ENCODE measurements at regions not wholly inside any gene's neighbourhood (a gene's known extent, or its start where the extent isn't known, plus 50 kb on each side); places are given as distances from the start of the nearest gene placed in this dataset.

DNA sequence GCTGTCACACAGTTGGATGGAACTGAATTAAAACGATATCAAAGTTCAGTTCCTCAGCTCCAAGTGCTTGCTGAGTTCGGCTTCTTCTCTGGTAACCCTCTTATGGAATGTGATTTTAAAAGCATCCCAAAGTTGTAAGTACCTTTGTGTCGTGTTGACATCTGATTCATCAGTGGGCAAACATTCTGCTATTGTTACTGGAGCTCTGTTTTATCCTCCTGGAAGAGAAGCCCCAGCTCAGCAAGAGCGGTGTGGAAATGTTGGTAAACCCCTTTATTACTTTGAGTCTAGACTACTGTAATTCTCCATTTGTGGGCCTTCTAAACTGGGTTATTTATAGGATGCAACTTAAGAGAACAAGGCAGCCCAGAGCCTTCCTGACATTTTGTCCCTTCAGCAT is 699.3 kb upstream of the WWC1 start:
- no peak for DNase-seq (ENCODE audit: extremely low read depth, low read depth)

DNA sequence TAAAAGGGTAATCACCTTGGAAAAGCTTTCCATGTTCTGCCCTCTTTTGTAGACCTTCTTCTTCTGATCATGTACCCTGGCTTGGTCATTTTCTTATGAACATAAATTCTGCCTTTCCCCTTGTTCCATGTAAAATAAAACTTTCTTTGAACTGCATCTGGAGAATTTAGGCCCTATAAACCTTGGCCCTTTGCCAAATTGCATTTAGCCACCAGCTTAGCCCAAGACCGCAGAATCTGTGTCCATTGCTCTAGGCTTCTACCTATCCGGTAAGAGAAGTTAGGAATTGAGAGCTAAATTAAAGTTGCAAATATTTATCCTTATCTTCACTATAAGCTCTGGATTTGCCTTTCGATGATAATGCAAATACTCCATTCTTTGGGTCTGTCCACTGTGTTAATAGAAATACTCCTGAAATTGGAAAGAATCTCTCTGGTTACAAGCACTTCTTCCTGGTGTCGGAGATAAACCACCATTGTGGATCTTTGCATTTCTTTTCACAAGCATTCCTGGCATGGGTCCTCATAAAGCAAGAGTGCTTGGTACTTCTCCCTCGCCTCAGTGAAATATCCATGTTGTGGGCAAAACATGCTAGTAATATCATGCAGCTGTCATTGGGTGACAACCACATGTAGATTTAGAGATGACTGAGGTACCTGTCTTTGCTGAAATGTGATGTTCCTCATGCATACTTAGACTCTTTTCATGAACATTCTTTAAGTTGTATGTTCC is 698.0 kb upstream of the WWC1 start:
- no peak for DNase-seq (ENCODE audit: extremely low read depth, low read depth)
- TF ChIP-seq, protein P1, sequence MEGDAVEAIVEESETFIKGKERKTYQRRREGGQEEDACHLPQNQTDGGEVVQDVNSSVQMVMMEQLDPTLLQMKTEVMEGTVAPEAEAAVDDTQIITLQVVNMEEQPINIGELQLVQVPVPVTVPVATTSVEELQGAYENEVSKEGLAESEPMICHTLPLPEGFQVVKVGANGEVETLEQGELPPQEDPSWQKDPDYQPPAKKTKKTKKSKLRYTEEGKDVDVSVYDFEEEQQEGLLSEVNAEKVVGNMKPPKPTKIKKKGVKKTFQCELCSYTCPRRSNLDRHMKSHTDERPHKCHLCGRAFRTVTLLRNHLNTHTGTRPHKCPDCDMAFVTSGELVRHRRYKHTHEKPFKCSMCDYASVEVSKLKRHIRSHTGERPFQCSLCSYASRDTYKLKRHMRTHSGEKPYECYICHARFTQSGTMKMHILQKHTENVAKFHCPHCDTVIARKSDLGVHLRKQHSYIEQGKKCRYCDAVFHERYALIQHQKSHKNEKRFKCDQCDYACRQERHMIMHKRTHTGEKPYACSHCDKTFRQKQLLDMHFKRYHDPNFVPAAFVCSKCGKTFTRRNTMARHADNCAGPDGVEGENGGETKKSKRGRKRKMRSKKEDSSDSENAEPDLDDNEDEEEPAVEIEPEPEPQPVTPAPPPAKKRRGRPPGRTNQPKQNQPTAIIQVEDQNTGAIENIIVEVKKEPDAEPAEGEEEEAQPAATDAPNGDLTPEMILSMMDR (IDR thresholded peaks at IDR 0.05; ENCODE audit: low read depth, low read length): no peak

More for the DNA sequence above, 699.3 kb upstream of the WWC1 start:
- TF ChIP-seq, protein P1 (IDR thresholded peaks at IDR 0.05; ENCODE audit: low read depth, low read length): no peak

DNA sequence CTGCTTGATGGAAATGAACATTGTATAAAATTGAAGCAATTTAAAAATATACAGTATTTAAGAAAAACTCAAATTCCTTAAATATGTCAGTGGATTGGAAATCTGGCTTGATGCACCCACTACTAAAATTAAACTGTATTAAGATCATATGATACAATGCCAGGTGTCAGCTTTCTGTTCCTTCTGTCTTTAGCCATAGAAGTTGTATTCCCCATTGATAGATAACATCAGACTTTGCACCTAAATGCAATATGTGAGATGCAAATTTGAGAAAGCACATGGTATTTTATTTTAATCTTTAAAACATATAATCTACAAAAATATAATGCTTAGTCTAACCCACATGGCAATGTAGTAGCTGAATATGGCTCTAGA is 697.4 kb upstream of the WWC1 start:
- TF ChIP-seq, protein P1 (IDR thresholded peaks at IDR 0.05; ENCODE audit: low read depth, low read length): no peak
- no peak for DNase-seq (ENCODE audit: extremely low read depth, low read depth)

DNA sequence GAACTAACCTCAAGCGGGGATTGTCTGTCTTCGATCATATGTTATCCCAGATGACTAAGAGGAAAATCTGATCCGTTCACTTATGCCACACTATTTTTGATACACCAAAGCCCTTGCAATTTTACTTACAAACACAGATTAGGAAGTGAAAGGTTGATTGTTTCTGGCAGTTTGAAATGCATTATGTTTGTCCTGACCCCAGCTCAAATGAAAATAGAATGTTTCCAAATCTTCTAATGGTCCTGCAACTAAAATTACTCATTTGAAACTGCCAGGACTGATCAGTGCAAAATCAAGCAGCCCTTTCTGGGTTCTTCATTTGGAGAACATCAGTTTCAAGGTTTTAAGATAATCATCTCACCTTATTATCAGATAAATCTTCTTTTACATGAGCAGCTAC is 696.7 kb upstream of the WWC1 start:
- no peak for DNase-seq (ENCODE audit: extremely low read depth, low read depth)
- TF ChIP-seq, protein P1 (IDR thresholded peaks at IDR 0.05; ENCODE audit: low read depth, low read length): no peak

DNA sequence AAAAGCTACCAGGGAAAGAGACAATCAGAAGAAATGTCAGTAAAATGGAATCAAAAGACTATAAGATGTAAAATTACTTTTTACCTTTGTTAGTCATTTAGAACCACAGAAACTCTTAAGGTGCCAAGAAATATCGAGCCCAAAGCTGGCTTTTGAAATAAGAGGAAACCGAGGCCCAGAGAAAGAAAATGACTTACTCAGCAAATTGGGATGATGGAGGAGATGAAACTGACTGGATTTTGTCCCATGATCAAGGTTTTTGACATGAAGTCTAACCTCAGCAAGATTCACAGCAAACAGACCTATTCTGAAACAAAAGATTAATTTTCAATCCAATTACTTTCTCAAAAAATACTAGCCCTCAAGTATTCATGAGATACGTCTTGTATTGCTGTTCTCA is 696.2 kb upstream of the WWC1 start:
- TF ChIP-seq, protein P1 (IDR thresholded peaks at IDR 0.05; ENCODE audit: low read depth, low read length): no peak
- no peak for DNase-seq (ENCODE audit: extremely low read depth, low read depth)

DNA sequence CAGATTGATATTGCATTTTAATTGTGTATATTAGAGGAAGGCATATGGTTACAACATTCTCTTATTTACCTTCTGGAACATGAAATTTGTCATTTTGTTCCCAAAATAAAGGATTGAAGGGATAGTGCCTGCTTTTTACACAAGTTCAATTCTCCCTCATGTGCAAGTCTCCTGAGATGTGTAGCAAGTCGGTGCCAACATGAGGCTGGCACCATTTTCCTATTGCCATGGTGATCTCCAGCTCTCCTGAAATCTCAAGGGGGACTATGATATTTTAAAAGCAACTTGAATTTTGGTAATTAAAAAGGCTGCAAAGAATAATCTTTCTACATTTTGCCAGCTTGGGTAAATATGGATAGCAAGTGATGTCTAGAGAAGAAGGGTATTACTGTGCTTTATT is 693.3 kb upstream of the WWC1 start:
- no peak for DNase-seq (ENCODE audit: extremely low read depth, low read depth)
- TF ChIP-seq, protein P1 (IDR thresholded peaks at IDR 0.05; ENCODE audit: low read depth, low read length): no peak

DNA sequence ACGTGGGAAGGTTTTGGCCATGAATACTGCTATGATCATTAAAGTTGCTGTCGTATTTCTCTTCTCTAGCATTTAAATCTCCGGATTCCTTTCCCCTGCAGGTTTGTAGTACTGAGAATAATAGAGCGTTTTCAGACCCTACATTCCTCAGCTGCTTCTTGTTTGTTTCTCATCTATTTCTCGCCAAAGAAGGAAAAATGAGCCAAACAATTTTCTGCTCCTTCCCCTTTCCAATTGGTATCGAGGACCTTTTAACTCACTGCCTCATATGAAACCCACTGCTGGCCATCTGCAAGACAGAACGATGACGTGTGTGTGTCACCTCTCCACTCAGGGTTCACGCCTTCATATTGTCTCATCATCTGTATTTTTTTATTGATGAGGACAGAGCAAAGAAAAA is 689.4 kb upstream of the WWC1 start:
- no peak for DNase-seq (ENCODE audit: extremely low read depth, low read depth)
- TF ChIP-seq, protein P1 (IDR thresholded peaks at IDR 0.05; ENCODE audit: low read depth, low read length): no peak
